ENCODE measurements at regions not wholly inside any gene's neighbourhood (a gene's known extent, or its start where the extent isn't known, plus 50 kb on each side); places are given as distances from the start of the nearest gene placed in this dataset.

GRCh38 chr6:106730718-106731117 lies 101.3 kb downstream of the QRSL1 start:
- TF ChIP-seq CTCF (IDR thresholded peaks at IDR 0.05; ENCODE audit: poor library complexity, severe bottlenecking): no peak
- no peak for TF ChIP-seq POLR2AphosphoS5 (IDR thresholded peaks at IDR 0.05)
- TF ChIP-seq TAF1 (IDR thresholded peaks at IDR 0.05; ENCODE audit: low read depth): no peak
- no peak for TF ChIP-seq EZH2 (IDR thresholded peaks at IDR 0.05; ENCODE audit: borderline replicate concordance, insufficient read depth, low read length, poor library complexity, severe bottlenecking)
- TF ChIP-seq SMC3 (conservative IDR thresholded peaks at IDR 0.05; ENCODE audit: poor library complexity): no peak
- TF ChIP-seq REST (IDR thresholded peaks at IDR 0.05; ENCODE audit: borderline replicate concordance): no peak
- no peak for TF ChIP-seq EP300 (conservative IDR thresholded peaks at IDR 0.05; ENCODE audit: poor library complexity, severe bottlenecking)

All from neural cell (in vitro differentiated cells).